Sigmoid colon (tissue), 6 donors: ENCODE measurements at regions not wholly inside any gene's neighbourhood (a gene's known extent, or its start where the extent isn't known, plus 50 kb on each side); places are given as distances from the start of the nearest gene placed in this dataset.
A peak's percentile ranks its signal among the peaks of the same experiment; 100 is the strongest.

ENCODE experiments used
- DNase-seq: peaks from one replicate; pipeline ENCODE4 v3.0.0-alpha.2; 2019
- H3K27ac ChIP-seq, 4 donors: fragments of 200-600 bp; sonication (generic); one replicate each; pipeline ENCODE4 v1.5.1; 2016 to 2019; ENCODE audit warnings: mild to moderate bottlenecking in 1 of 4
- H3K27me3 ChIP-seq, 3 donors: fragments of 200-600 bp; sonication (generic); one replicate each; pipeline ENCODE4 v1.5.1; 2019; ENCODE audit warnings: mild to moderate bottlenecking in 1 of 3
- H3K36me3 ChIP-seq, 4 donors: fragments of 200-600 bp; sonication (generic); one replicate each; pipeline ENCODE4 v1.5.1; 2016 to 2019
- H3K4me1 ChIP-seq, 4 donors: fragments of 200-600 bp; sonication (generic); one replicate each; pipeline ENCODE4 v1.5.1; 2017 to 2019
- H3K4me3 ChIP-seq, 4 donors: fragments of 200-600 bp; sonication (generic); one replicate each; pipeline ENCODE4 v1.5.1; 2017 to 2019; ENCODE audit warnings: mild to moderate bottlenecking in 2 of 4, moderate library complexity in 1 of 4
- H3K9me3 ChIP-seq, 4 donors: fragments of 200-600 bp in 3 of 4; sonication (generic) in 3 of 4; one replicate each; pipeline versions ENCODE4 v1.5.1 to v1.6.1; 2013 to 2019
- CTCF ChIP-seq, 4 experiments: fragments of 450-650 bp in 3 of 4; fragments of 200-600 bp in 1 of 4; IDR thresholded peaks; one replicate each; pipeline ENCODE4 v1.5.1; 2016 to 2019; ENCODE audit warnings: antibody characterized with exemption in 4 of 4, mild to moderate bottlenecking in 3 of 4, moderate library complexity in 2 of 4
- EP300 ChIP-seq, 4 donors: sonication (generic); formaldehyde crosslinking; IDR thresholded peaks; one replicate each; pipeline ENCODE4 v1.6.1; 2017; ENCODE audit warnings: antibody characterized with exemption in 4 of 4
- POLR2A ChIP-seq, 2 donors: fragments of 450-650 bp; IDR thresholded peaks; one replicate each; pipeline ENCODE4 v1.6.1; 2016; ENCODE audit warnings: antibody characterized with exemption in 2 of 2, mild to moderate bottlenecking in 2 of 2, moderate library complexity in 2 of 2
- POLR2AphosphoS5 ChIP-seq, 4 donors: sonication (generic); formaldehyde crosslinking; IDR thresholded peaks; one replicate each; pipeline ENCODE4 v1.6.1; 2017; ENCODE audit warnings: antibody characterized with exemption in 4 of 4
- WGBS, 2 donors: extraction: QIAGEN DNeasy Blood & Tissue Kit; methylation state at CpG; one replicate each; pipeline ENCODE4 v1.1.7; 2013; 5-methylcytosine and 5-hydroxymethylcytosine counted together
- intact Hi-C: fragments of 100-400 bp; cut with DNase I; formaldehyde crosslinking; loops from one replicate; pipeline ENCODE4 v1.15.1; 2023
- donor health status: healthy with polysubstance abuse.
- donor health status: healthy.

GRCh38 chr6:141335477-141336273, 797.0 kb upstream of the GJE1 start:
- no peak for DNase-seq
- WGBS, 2 donors: 64 to 77% methylated on average over 4 of the region's 4 CpGs
- Histone ChIP-seq H3K36me3 (no peaks in the 10 kb centered on the region), H3K27ac (no peak overlapping the region), H3K9me3 (no peaks in the 10 kb centered on the region), H3K4me3 (no peak overlapping the region), H3K27me3 (no peaks in the 10 kb centered on the region), H3K4me1 (peaks cover 0 to 9% (median 0%) of the 10 kb centered on the region in 4 donors)
- TF ChIP-seq POLR2A (IDR thresholded peaks at IDR 0.05): no peak
- TF ChIP-seq CTCF (IDR thresholded peaks at IDR 0.05): no peak
- TF ChIP-seq POLR2AphosphoS5 (IDR thresholded peaks at IDR 0.05): no peak
- TF ChIP-seq EP300 (IDR thresholded peaks at IDR 0.05): no peak
- intact Hi-C loops: no loop called here

DNA sequence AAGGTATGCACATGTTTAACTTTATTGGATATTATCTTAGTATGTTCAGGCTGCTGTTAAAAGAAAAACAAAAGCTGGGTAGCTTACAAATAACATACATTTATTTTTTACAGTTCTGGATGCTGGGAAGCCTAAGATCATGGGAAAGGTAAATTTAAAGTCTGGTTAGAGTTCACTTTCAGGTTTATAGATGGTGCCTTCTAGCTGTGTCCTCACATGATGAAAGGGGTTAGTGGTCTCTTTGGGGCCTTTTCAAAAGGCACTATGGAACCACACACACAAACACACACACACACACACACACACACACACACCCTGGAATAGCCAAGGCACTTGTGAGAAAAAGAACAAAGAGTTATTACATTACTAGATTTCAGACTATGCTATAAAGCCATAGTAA, 805.8 kb upstream of the GJE1 start:
- DNase-seq: no peak
- H3K9me3 ChIP-seq: no peaks in the 10 kb centered on the region
- no peaks in the 10 kb centered on the region for H3K36me3 ChIP-seq
- no peak for TF ChIP-seq POLR2A (IDR thresholded peaks at IDR 0.05)
- TF ChIP-seq EP300 (IDR thresholded peaks at IDR 0.05): no peak
- no peak for TF ChIP-seq CTCF (IDR thresholded peaks at IDR 0.05)
- no peak for TF ChIP-seq POLR2AphosphoS5 (IDR thresholded peaks at IDR 0.05)
- H3K4me3 ChIP-seq: peak overlapping the region; percentile 0 to 20 (median 14)
- H3K27me3 ChIP-seq: no peaks in the 10 kb centered on the region
- H3K4me1 ChIP-seq: no peaks in the 10 kb centered on the region
- no peak overlapping the region for H3K27ac ChIP-seq
- intact Hi-C loops: no loop called here

DNA sequence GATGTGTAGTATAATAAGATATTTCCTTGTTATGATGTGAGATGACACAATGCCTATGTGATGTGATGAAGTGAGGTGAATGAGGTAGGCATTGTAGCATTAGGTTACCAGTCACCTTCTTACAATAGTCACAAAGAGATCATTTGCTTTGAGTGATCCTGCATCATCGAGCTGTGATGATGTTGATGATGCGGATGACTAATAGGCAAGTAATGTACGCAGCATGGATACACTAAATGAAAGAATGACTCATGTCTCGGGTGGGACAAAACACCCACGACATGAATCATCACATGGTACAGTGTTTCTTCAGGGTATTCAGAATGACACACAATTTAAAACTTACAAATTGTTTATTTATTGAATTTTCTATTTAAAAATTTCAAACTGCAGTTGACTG, 806.3 kb upstream of the GJE1 start:
- Histone ChIP-seq H3K4me3 (peak overlapping the region; percentile 0 to 20 (median 14)), H3K4me1 (no peaks in the 10 kb centered on the region), H3K9me3 (no peaks in the 10 kb centered on the region), H3K27me3 (no peaks in the 10 kb centered on the region), H3K27ac (no peak overlapping the region), H3K36me3 (no peaks in the 10 kb centered on the region)
- intact Hi-C loops: no loop called here
- TF ChIP-seq EP300 (IDR thresholded peaks at IDR 0.05): no peak
- TF ChIP-seq POLR2A (IDR thresholded peaks at IDR 0.05): no peak
- TF ChIP-seq POLR2AphosphoS5 (IDR thresholded peaks at IDR 0.05): peak in 2 of 4 donors; percentile 9 to 60
- TF ChIP-seq CTCF (IDR thresholded peaks at IDR 0.05): no peak
- WGBS, 2 donors: 71 to 76% methylated on average over 5 of the region's 5 CpGs
- no peak for DNase-seq

DNA sequence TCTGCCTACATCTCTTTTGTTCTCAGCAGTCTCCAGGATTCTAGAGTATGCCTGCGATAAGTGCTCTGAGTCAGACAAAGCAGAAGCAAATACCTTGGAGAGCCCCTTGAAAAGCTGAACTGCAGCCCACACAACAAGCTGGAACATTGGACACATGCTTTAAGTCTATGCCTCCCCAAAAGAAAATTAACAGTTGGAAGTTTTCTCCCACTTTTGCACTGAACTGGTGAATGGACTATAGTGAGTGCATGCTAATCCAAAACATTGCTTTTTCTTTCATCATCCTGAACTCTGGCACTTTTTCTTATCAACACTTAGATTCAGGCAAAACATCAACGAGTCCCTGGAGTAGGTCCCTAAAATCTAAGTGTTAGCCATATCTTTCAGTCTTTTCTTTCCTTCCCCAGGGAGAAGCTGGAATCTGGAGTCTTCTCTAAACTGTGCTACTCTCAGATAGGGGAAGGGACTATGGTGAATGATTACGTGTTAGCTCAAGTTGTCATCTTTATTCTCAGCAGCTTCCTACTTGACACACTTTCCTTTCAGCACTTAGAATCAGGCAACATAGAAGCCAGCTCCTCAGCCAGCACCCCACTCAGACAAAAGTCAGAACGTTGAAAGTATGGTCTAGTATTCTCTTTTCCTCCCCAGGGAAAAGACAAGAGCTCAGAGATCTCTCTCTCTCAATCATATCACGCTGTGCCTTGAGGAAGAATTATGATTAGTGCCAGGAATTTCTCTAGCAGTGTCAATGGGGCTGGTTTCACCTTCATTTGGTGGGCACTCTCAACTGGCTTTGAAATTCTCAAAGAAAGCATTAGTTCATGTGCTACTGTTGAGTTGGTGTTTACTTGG, 811.0 kb upstream of the GJE1 start:
- Histone ChIP-seq H3K4me1 (no peaks in the 10 kb centered on the region), H3K27ac (no peak overlapping the region), H3K36me3 (no peaks in the 10 kb centered on the region), H3K4me3 (no peak overlapping the region), H3K9me3 (no peaks in the 10 kb centered on the region), H3K27me3 (no peaks in the 10 kb centered on the region)
- intact Hi-C loops: no loop called here
- DNase-seq: no peak
- WGBS, 2 donors: 71 to 78% methylated on average over 5 of the region's 5 CpGs
- TF ChIP-seq CTCF (IDR thresholded peaks at IDR 0.05) (no peak), POLR2A (IDR thresholded peaks at IDR 0.05) (no peak), EP300 (IDR thresholded peaks at IDR 0.05) (no peak), POLR2AphosphoS5 (IDR thresholded peaks at IDR 0.05) (no peak)
